Skeletal muscle satellite cell (primary cell): ENCODE measurements at regions not wholly inside any gene's neighbourhood (a gene's known extent, or its start where the extent isn't known, plus 50 kb on each side); places are given as distances from the start of the nearest gene placed in this dataset.

Experiments used
- H3K27me3 ChIP-seq: 2 replicates; pipeline ENCODE4 v1.7.0; 2013; ENCODE audit warnings: low read length; ENCODE audit not compliant: control insufficient read depth, insufficient read depth
- H3K36me3 ChIP-seq: 2 replicates; pipeline ENCODE4 v1.7.0; 2013; ENCODE audit warnings: mild to moderate bottlenecking, control low read depth, low read length; ENCODE audit not compliant: insufficient read depth
- H3K4me1 ChIP-seq: 2 replicates; pipeline ENCODE4 v1.7.0; 2013; ENCODE audit warnings: low read length; ENCODE audit not compliant: control insufficient read depth, insufficient read depth
- H3K4me2 ChIP-seq: 2 replicates; pipeline ENCODE4 v1.7.0; 2013; ENCODE audit warnings: mild to moderate bottlenecking, low read length
- H3K4me3 ChIP-seq: 2 replicates; pipeline ENCODE4 v1.7.0; 2013; ENCODE audit warnings: low read length
- H3K9ac ChIP-seq: 2 replicates; pipeline ENCODE4 v1.7.0; 2013; ENCODE audit warnings: mild to moderate bottlenecking, low read depth, low read length, moderate library complexity
- H3K9me3 ChIP-seq: replicated peaks from 2 replicates; pipeline ENCODE4 v1.7.0; 2013; ENCODE audit warnings: mild to moderate bottlenecking, control low read depth, low read length

DNA sequence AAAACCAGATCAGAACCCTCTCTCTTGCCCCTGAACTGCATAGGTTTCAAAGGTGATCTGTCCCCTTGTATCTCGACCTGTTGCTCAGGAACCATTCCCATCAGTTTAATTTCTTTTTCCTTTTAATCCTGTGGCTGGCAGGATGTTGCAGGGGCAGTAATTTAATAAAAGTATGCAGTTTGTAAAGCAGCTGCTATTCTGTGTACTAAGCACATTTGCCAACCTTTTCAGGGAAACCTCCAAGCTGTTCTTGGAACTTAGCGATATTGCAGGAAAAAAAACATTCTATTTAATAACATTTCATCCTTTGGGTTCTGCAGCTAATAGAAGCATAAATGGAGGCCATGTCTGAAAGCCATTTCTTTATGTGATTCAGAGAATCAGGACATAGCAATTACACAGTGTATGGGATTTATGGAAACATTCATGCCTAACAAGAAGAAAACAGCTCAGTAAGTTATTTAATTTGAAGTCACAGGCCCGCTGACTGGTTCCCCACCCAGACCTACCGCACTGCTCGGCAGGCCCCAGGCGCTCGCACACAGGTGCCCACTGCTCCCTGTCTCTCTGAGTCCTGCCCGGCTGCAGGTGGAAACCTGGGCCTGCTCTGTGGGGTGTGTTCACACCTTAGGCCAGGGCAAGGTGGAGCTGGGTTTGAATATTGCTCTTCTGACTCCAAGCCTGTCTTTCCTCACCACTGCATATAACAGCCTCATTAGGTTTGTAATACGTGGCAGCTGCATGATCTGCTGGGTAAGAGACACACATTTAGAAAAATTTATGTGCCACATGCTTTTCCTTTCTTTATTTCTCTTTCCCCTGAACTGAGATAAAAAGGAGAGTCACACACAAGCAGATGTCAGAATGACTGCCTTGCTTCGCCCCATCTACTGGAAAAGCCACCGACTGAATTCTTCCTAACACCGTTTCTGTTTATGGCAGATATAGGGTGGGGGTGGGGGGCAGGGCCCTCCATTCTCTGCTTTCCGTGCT lies 119.7 kb downstream of the SLC25A47 start:
- no peaks in the 10 kb centered on the region for H3K36me3 ChIP-seq
- no peaks in the 10 kb centered on the region for H3K27me3 ChIP-seq
- peak overlapping the region; percentile 5 for H3K4me3 ChIP-seq
- no peak overlapping the region for H3K9ac ChIP-seq
- peak overlapping the region; percentile 74 for H3K4me2 ChIP-seq
- peaks cover 56% of the 10 kb centered on the region for H3K4me1 ChIP-seq
- H3K9me3 ChIP-seq: no peaks in the 10 kb centered on the region

DNA sequence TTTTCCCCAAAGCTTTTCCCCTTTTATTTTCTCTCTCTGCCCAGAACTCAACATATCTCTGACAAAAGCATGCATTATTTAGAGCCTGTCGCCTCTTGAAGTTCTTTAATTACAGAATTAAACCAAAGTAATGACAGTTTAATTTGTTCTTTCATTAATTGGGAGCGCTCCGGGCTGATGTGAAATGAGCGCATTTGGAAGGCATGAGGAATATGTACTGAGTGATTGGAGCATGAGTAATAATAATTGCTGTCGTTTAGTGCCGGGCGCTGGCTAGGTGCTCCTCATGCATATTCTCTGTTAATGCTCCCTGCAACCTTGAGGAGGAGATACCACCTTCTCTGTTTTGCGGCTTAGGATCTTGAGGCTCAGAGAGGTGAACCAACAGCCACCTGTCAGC lies 120.5 kb downstream of the SLC25A47 start:
- H3K4me1 ChIP-seq: peaks cover 53% of the 10 kb centered on the region
- no peaks in the 10 kb centered on the region for H3K27me3 ChIP-seq
- peak overlapping the region; percentile 74 for H3K4me2 ChIP-seq
- peak overlapping the region; percentile 5 for H3K4me3 ChIP-seq
- no peaks in the 10 kb centered on the region for H3K36me3 ChIP-seq
- no peak overlapping the region for H3K9ac ChIP-seq
- H3K9me3 ChIP-seq: no peaks in the 10 kb centered on the region

DNA sequence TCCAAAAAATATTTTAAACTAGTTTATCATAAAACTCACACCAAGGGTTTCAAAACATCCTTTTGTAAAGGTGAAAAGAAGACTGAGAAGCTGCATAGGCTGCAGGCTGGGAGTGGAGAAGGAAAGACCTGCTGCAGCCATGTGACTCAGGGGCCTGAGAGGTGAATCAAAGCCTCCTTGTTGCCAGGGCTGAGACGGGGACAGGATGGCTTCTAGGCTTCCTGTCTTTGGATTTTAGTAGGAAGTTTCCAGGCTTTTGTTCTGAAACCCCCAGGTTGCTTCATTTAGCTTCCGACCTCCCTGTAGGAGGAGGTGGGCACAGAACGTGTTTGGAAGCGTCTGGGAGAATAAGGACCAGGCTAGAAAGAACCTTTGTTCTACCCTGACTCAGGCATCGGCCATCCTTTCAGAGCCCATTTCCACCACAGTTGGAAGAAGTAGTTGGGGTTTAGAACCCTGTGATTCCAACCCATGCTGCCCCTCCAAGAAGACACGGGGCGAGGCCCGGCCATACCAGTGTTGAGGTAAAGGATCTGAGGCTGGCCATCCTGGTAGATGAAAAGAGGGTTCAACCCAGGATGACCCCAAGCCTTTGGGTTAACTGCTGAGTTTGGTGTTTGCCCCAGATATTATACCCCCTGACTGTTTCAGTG lies 122.4 kb downstream of the SLC25A47 start:
- Histone ChIP-seq H3K9ac (no peak overlapping the region), H3K27me3 (no peaks in the 10 kb centered on the region), H3K36me3 (no peaks in the 10 kb centered on the region), H3K4me3 (no peak overlapping the region), H3K4me1 (peaks cover 33% of the 10 kb centered on the region), H3K9me3 (no peaks in the 10 kb centered on the region), H3K4me2 (no peak overlapping the region)

DNA sequence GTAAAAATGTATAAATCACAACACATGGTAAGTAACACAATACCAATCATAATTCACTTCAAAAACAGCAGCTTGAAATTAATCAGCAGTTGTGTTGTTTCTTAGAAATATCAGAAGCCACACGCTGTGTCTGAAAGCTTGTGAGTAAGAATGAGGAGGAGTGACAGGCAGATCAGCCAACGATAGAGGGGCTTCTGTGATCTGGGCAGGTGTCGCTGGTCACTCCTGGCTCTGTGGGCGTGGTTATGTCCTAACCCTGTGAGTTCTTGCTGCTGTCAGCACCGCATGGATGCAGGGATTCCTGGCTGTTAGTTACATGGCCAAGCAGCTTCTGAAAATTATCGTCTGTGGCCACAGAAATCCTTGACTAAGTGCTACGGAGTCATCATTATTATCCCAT lies 123.4 kb downstream of the SLC25A47 start:
- no peaks in the 10 kb centered on the region for H3K27me3 ChIP-seq
- no peak overlapping the region for H3K4me3 ChIP-seq
- no peaks in the 10 kb centered on the region for H3K9me3 ChIP-seq
- H3K9ac ChIP-seq: no peak overlapping the region
- peaks cover 25% of the 10 kb centered on the region for H3K4me1 ChIP-seq
- no peak overlapping the region for H3K4me2 ChIP-seq
- no peaks in the 10 kb centered on the region for H3K36me3 ChIP-seq

DNA sequence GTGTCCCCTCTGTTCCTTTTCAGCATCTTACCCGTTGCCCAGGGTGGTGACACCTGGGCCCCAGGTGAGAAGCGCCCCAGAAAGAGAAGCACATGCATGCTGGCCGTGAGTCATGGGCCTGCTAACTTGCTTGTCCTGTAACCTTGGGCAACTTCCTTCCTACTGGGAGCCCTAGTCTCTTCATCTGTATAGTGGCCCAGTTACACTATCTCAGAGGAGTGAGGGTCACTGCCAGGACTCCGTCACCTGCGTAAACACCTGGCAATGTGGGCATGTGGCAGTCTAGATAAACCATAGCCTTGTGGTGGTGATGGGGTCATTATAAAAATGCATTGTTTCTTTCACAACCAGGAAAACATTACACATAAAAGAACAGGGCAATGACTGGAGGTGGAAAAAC lies 125.2 kb downstream of the SLC25A47 start:
- Histone ChIP-seq H3K9me3 (no peaks in the 10 kb centered on the region), H3K4me1 (peaks cover 14% of the 10 kb centered on the region), H3K4me3 (no peak overlapping the region), H3K27me3 (no peaks in the 10 kb centered on the region), H3K4me2 (no peak overlapping the region), H3K9ac (no peak overlapping the region), H3K36me3 (no peaks in the 10 kb centered on the region)

DNA sequence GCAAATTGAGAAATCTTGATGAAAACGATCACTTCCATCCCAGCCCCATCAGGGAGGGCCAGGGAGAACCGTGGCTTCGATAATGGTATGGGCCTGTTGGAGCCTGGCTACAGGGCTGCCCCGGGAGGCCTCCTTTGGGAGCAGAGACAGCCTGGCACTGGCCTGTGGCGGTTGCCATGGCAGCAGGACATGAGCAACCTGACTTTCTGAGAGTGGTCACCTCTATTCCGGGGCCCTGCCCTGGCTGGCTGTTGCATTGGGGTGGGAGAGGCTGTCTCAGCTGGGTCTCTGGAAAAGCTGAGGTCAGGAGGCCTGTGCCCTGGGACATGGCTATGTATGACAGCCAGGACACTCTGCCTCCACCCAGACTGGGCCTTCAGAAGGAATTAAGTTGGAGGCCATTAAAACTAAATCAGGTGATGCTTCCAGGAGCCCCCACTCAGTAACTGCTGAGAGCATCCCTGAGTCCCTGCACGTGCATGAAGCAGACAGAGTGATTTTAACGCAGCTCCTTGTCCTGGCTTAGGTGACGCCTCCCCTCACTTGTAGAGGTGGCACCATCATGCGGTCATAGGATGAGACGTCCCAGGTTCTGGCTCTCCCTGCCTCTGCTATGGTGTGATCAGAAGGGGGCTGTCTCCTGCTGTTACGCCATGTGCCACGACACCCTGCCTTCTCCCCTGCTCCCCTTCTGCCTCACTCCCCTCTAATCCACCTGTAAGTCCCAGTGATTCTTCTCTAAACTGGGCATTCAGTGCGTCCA lies 126.3 kb downstream of the SLC25A47 start:
- no peaks in the 10 kb centered on the region for H3K9me3 ChIP-seq
- H3K36me3 ChIP-seq: no peaks in the 10 kb centered on the region
- H3K9ac ChIP-seq: no peak overlapping the region
- H3K4me3 ChIP-seq: no peak overlapping the region
- H3K4me2 ChIP-seq: no peak overlapping the region
- H3K27me3 ChIP-seq: no peaks in the 10 kb centered on the region
- peaks cover 6% of the 10 kb centered on the region for H3K4me1 ChIP-seq

DNA sequence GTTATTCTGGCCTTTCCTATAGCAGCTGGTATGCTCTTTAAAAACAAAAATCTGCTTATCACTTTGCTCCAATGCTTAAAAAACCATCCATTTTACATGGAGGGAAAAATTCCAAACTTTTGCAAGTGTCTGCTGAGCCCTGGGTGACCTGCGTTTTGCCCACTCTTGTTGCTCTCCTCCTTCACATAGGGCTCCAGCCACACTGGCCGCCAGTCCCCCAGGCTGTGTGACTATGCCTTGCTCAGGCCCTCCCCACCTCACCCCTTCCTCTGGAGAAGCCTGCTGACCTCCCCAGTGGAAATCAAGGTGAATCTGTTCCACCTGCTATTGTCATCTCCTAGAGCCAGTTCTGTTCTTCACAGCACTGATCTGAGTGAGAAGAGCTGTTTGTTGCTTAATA lies 126.9 kb downstream of the SLC25A47 start:
- Histone ChIP-seq H3K9me3 (no peaks in the 10 kb centered on the region), H3K36me3 (no peaks in the 10 kb centered on the region)

DNA sequence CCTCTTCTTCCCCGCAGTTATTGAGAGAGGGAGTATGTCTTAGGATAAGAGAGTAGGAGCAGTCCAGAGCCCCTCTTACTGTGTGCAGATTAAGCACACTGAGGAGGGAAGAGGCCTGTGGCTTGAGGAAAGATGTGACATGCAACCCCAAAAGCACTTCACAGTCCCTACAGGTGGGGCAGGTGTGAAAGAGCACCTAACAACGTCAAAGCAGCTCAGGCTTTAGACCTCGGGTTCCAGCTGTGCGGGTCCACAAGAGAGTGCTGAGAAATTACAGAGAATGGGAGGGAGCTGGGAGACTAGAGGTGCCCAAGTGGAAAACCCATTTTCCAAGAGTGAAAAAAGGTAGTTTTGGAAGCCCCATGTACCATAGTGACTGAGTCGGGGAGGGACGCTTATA lies 127.6 kb downstream of the SLC25A47 start:
- no peaks in the 10 kb centered on the region for H3K27me3 ChIP-seq
- no peaks in the 10 kb centered on the region for H3K36me3 ChIP-seq
- H3K4me2 ChIP-seq: no peak overlapping the region
- no peak overlapping the region for H3K9ac ChIP-seq
- no peaks in the 10 kb centered on the region for H3K9me3 ChIP-seq
- no peak overlapping the region for H3K4me3 ChIP-seq
- H3K4me1 ChIP-seq: peaks cover 6% of the 10 kb centered on the region

More for the DNA sequence above, 126.9 kb downstream of the SLC25A47 start:
- Histone ChIP-seq H3K27me3 (no peaks in the 10 kb centered on the region), H3K4me2 (no peak overlapping the region), H3K4me3 (no peak overlapping the region), H3K9ac (no peak overlapping the region), H3K4me1 (peaks cover 6% of the 10 kb centered on the region)

DNA sequence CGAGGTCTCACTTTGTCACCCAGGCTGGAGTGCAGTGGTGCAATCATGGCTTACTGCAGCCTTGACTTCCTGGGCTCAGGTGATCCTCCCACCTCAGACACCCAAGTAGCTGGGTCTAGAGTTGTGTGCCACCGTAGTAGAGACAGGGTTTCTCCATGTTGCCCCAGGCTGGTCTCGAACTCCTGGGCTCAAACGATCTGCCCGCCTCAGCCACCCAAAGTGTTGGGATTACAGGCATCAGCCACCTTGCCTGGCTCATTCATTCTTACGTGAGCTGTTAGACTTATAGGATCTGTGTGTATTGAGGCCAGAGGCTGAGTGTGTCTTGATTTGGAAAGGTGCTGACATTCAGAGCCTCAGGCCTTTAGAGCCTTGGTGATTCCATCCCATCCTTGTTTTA lies 128.1 kb downstream of the SLC25A47 start:
- Histone ChIP-seq H3K4me1 (peaks cover 6% of the 10 kb centered on the region), H3K4me3 (no peak overlapping the region), H3K36me3 (no peaks in the 10 kb centered on the region), H3K4me2 (no peak overlapping the region), H3K9ac (no peak overlapping the region), H3K27me3 (no peaks in the 10 kb centered on the region), H3K9me3 (no peaks in the 10 kb centered on the region)

DNA sequence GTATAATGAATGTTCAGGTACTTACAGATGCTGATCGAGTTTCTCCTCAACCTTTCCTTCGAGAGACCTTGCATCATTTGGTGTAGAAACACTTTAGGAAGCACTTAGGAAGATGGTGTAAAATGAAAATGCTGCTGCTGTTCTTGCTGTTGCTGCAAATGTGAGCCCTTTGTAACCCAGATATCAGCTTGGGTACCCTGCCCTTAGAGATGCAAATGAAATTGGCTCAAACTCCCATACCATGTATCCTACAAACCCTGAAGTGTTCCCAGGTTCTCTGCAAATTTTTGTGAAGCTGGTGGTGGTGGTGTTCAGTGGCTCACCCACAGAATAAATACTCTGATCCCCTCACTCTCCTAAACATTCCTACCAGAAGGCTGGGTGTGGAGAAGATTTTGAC lies 130.8 kb downstream of the SLC25A47 start:
- Histone ChIP-seq H3K4me3 (no peak overlapping the region), H3K9me3 (no peaks in the 10 kb centered on the region), H3K36me3 (no peaks in the 10 kb centered on the region), H3K4me1 (no peaks in the 10 kb centered on the region), H3K27me3 (no peaks in the 10 kb centered on the region), H3K9ac (no peak overlapping the region), H3K4me2 (no peak overlapping the region)

DNA sequence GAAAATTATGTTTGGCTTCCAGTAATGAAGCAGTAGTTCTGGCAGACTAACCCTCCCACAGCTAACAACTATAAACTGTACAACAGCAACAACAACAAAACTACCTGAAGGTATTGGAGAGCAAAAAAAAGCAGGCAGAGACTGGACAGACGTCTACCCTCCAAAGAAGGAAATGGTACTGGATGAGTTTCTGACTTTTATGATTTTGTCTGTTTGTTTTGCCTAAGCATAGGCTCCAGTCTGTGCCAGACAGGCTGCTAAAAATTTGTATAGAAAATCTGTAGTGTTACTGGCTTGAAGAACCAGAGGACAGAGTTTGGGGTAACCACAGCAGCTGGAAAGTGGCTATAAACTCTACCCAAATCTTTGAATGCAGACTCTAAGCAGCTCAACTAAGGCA lies 131.3 kb downstream of the SLC25A47 start:
- H3K9ac ChIP-seq: no peak overlapping the region
- no peaks in the 10 kb centered on the region for H3K36me3 ChIP-seq
- no peak overlapping the region for H3K4me3 ChIP-seq
- no peaks in the 10 kb centered on the region for H3K4me1 ChIP-seq
- no peaks in the 10 kb centered on the region for H3K9me3 ChIP-seq
- H3K4me2 ChIP-seq: no peak overlapping the region
- H3K27me3 ChIP-seq: no peaks in the 10 kb centered on the region
